Fibroblast of skin of back (primary cell): ENCODE measurements at regions not wholly inside any gene's neighbourhood (a gene's known extent, or its start where the extent isn't known, plus 50 kb on each side); places are given as distances from the start of the nearest gene placed in this dataset.

Experiments
- DNase-seq: peaks from one replicate; pipeline ENCODE4 v3.0.0-alpha.2; 2013

DNA sequence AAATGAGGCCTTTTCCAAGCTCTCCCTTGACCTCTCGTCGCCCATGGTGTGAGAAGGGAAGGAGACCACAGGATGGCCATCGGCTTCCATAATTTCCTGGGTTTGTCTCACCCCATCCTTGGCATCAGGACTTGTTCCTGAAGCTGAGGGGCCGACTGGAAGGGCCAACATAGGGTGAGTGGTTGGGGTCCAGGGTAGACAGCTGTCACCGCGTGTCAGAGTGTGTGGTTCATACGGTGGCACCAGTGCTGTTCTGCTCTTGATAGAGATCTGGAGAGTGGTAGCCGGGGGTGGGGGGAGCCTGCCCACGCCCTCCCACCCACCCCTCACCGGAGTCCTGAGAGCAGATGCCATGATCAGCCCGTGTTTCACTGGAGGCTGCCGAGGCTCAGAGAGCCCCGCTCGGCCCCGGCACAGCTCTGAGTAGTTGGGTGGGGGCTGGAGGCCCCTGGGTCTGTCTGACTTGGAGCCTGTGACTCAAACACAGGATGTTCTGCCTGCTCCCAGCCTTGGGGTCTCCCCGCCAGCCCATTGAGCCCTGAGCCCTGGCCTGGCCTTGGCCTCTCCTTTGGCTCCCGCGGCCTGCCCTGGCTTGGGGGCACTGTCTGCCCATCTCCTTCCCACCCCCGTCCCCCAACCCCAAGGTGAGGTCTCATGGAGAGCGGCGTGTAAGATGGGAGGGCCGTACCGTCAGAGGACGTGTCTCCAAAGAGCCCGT, 53.1 kb upstream of the IER5L start:
- no peak for DNase-seq

DNA sequence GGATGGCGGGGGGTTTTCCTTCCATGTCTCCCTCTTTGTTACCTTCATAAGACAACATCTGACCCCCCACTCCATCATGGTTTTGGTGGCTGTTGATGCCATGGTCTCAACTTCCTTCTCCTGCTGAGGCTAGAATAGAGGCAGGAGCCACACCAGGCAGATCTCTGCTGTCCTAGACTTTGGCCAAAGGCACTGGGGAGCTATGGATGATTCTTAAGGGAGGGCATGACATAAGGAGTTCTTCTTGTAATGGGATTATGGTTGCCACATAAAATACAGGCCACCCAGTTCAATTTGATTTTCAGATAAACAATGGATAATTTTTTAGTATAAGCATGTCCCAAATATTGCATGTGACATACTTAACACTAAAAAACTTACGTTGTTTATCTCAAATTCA, 52.2 kb upstream of the IER5L start:
- no peak for DNase-seq
